NCI-H510A (cell line): ENCODE measurements at regions not wholly inside any gene's neighbourhood (a gene's known extent, or its start where the extent isn't known, plus 50 kb on each side); places are given as distances from the start of the nearest gene placed in this dataset.

ENCODE experiments used
- DNase-seq: peaks from one replicate; lab custom pipeline; 2025; lab: John Stamatoyannopoulos, UW

DNA sequence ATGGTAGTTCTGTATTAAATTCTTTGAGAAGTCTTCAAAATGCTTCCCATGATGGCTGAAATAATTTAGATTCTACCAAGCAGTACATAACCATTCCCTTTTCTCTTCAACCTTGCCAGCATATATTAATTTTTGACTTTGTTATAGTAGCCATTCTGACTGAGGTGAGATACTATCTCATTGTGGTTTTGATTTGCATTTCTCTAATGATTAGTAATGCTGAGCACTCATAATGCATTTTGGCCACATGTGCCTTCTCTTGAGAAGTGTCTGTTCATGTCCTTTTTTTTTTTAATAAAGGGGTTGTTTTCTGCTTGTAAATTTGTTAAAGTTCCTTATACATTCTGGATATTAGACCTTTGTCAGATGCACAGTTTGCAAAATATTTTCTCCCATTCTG, 173.9 kb downstream of the CALCRL start:
- no peak for DNase-seq

- no peak for DNase-seq
Measured at GRCh38 chr2:187272255-187272654, 175.8 kb downstream of the CALCRL start.

- DNase-seq, result no peak
Measured at GRCh38 chr2:187271825-187272224, 176.2 kb downstream of the CALCRL start.

- no peak for DNase-seq
Measured at GRCh38 chr2:187266645-187267044, 181.4 kb downstream of the CALCRL start.

DNA sequence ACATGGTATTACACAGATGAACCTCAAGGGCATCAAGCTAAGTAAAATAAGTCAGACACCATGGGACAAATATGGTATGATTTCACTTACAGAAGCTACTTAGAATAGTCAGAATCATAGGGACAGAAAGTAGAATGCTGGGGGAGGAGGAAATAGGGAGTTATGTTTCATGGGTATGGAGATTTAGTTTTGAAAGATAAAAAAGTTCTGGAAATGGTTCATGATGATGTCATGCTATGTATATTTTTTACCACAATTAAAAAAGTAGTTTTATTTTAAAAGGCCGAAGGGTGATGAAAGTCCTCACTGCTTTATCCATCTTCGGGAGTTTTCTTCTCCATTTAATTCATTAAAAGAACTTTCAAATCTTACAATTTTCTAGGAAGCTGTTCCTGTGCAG, 181.9 kb downstream of the CALCRL start:
- no peak for DNase-seq

DNA sequence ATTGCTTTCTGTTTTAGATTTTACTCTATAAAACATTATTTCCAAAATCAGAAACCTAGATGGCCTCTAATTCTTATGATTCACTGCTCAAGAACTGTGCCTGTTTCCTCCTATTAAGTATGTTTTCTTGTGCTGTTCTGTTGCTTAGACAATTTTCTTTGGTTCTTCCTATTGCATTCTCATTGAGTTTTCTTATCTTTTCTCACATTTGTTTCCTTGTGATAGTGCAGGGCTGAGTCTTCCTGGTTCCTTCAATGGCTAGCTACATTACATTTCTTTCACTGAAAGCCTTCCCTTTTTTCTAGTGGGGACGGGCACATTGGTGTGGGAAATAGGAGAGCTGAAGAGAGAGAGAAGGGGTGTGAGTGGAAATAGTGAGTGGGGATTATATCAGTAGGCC, 183.4 kb downstream of the CALCRL start:
- DNase-seq, result no peak

DNA sequence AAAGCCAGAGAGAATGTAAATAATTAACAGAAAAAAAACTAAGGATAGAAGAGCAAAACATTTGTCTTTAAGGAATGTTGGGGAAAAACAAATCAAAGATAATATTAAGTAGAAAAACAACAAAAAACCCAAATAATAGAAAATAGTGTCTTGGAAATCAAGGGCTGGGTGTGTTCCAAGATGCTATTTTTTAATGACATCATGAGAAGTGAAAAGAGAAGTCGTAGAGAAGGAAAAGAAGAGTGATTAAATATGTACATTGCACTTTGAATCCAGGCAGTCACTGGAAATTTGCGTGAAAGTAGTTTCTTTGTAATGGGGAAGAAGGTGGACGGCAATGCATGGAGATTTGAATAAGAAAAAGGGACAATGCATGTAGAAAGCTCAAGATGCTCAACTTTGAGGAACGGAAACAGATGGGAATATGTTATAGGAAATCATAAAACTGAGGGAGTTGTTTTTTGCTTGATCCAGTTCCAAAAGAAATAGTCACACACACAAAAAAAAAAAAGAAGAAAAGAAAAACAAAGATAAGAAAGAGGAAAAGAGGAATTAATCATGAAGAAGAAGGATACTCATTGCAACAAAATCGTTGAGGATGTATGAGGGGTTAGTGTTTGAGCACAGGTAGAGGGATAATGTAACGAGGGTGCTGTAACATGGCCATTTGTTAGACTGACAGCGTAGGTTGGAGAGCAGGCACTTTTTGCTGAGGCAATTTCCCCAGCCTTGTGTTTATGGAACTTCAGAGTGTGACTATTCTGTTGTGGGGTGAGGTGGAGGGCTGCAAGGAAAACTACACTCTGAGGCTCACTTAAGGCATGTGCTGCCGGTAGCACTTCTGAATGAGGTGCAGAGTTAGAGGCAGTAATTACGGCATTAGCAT, 184.1 kb downstream of the CALCRL start:
- no peak for DNase-seq

DNA sequence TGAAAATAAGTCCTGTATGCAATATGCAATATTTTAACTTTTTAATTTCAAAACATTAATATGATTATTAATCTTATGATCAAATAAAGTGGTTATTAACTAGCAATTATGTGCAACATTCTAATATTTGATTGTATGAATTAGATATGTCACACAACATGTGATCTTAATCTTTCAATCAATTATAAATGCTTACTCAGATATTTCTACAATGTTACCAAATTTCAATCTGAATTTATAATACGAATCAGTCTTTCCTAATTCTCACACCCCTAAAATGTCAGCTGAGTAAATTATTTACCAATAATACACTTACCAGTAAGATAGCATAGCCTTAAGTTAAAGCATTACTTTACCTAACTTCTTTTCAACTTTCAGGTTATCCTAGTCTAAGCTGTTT, 186.3 kb downstream of the CALCRL start:
- no peak for DNase-seq

- DNase-seq, result no peak
Measured at GRCh38 chr2:187252063-187252462, 196.0 kb downstream of the CALCRL start.

- no peak for DNase-seq
Measured at GRCh38 chr2:187250137-187250536, 197.9 kb downstream of the CALCRL start.

- no peak for DNase-seq
Measured at GRCh38 chr2:187233811-187234210, 214.2 kb downstream of the CALCRL start.

GRCh38 chr2:187232749-187233148, 215.3 kb downstream of the CALCRL start:
- DNase-seq, result no peak

GRCh38 chr2:187230088-187230487, 218.0 kb downstream of the CALCRL start:
- no peak for DNase-seq

- DNase-seq, result no peak
Measured at GRCh38 chr2:187228986-187229385, 219.1 kb downstream of the CALCRL start.

DNA sequence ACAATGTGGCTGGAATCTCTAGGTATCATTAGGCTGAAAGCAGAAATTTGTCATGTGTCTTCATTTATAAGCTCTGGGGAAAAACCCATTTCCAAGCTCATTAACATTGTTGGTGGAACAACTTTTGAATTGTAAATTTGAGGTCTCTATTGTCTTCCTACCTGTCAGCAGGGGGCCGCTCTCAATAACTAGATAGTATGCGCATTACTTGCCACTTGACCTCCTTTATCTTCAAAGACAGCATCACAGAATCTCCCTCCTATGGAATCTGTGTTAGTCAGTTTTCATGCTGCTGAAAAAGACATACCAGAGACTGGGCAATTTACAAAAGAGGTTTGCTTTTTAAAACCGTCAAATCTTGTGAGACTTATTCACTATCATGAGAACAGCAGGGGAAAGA, 223.1 kb downstream of the CALCRL start:
- no peak for DNase-seq

DNA sequence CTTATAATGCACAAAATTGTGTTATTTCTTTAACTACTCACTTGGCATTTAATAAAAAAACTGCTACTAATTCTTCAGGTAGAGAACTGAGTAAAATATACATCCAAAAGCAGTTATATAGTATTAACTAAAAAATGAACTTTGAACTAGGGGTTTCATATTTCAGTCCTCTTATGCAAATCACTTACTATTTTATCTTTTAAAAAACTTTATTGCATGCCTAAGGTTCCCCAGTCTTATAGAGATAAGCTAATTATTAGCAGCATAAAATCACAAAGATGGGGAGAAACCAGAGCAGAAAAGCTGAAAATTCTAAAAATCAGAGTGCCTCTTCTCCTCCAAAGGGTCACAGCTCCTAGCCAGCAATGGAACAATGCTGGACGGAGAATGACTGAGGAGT, 228.0 kb downstream of the CALCRL start:
- no peak for DNase-seq

DNA sequence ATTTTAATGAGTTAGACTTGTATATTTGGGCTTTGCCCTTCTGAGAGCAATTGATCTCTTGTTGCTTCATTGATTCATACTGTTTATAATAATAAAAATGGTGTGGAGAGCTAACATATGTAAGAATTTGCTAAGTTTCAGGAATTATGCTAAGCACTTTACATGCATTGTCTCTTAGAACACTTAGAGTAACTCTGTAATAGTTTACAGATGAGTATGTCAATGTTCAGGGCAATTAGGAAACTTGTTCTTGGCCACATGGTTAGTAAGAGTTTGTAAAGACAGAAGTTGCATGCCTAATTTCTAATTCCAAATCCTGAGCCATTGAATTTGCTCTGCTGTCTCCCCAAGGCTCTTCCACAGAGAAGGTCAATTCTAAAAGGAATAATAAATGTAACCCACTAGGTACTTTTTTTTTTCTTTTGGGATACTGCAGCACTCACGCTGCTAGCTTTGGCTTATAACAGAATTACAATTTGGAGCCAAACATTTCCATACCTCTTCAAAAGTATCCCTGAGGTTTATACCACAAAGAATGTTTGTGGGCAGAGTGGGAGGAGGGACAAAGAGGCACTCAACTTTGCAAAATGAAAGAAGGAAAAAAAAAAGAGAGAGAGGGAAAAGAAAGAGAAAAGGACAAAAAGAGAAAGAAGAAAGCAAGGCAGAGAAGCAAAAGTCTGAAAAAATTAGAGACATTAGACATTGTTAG, 232.4 kb downstream of the CALCRL start:
- DNase-seq, result no peak

DNA sequence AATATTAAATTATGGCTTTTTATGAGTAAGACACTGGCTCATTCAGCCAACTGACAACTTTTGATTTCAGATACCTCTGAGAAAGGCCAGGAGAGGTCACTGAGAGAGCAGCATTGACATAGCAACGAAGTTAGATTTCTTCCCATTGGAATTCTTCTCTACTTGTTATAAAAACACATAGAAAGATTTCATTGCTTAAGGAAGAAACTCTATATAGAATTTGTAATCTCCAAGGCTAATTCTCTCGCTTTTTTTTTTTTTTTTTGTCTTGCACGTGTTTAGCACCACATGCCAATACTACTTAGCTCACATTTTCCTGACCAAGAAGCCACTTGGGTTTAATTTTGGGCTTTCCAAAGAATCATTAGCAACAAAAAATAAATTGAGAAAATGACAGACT, 233.7 kb downstream of the CALCRL start:
- DNase-seq, result no peak

DNA sequence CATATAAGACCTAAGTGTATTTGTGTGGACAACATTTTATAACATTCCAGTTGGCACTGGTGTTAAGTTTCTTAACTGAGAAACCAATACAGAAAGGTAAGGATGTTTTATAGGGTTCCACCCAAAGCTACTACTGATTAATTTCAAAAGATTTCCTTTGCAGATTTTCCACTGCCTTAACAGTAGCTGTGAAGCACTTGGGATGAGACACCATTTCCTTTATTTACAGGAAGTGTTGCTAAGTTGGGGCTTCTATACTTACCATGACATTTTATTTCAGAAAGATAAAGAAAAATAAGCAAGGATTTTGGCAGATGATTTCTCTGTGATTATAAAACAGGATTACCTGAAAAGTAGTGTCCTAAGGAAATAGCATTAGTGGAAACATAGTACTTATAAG, 234.3 kb downstream of the CALCRL start:
- no peak for DNase-seq

DNA sequence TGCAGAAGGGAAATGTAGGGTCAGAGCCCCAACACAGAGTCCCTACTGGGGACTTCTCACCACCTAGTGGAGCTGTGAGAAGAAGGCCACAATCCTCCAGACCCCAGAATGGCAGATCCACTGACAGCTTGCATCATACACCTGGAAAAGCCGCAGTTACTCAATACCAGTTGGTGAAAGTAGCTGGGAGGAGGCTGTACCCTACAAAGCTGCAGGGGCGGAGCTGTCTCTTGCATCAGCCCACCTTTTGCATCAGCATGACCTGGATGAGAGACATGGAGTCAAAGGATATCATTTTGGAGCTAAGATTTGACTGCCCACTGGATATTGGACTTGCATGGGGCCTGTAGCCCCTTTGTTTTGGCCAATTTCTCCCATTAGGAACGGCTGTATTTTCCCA, 237.3 kb downstream of the CALCRL start:
- no peak for DNase-seq

- DNase-seq, result no peak
Measured at GRCh38 chr2:187208199-187208785, 239.8 kb downstream of the CALCRL start.

DNA sequence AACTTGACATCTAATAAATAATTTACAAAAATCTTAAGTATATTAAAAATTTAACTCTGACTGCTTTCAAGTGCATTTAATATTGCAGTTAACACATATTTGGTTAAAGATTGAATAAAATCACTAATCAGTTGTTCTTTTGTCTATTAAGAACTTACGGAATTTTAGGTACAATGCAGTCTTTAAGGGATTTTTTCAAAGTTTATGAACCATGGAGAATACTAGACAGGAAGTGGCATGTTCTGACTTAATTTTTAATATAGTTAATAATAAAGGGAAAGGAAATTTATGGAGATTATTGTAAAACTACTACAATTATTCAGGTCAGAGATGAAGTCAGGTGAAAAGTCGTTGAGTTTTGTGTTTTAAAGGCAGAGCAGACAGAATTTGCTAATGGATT, 240.9 kb downstream of the CALCRL start:
- no peak for DNase-seq

DNA sequence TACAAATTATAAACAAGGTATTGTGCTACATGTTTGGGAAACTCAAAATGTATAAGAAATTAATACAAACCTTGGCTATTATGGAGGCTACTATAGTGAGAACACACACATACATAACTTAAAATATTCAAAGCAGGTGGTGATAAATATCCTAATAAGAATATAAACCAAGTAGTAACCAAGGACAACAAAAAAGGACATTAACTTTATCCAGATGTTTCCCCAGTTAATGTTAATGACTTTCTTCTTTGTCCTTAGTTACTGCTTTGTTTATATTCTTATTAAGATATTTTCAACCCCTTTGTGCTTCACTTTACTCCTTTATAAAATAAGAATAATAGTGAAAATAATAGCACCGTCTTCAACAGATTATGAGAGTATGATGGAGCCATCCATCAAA, 241.6 kb downstream of the CALCRL start:
- no peak for DNase-seq
